HG03432 (cell line): ENCODE measurements at regions not wholly inside any gene's neighbourhood (a gene's known extent, or its start where the extent isn't known, plus 50 kb on each side); places are given as distances from the start of the nearest gene placed in this dataset.
A peak's percentile ranks its signal among the peaks of the same experiment; 100 is the strongest.

ENCODE experiments used
- ATAC-seq: cut with Tn5 transposase; IDR thresholded peaks from one replicate; pipeline ENCODE4 v1.9.1; 2021; ENCODE audit warnings: mild to moderate bottlenecking, moderate library complexity; ENCODE audit not compliant: unreplicated experiment

- ATAC-seq = no peak
Observed at GRCh38 chr12:124726596-124727263, 136.9 kb downstream of the SCARB1 start.

DNA sequence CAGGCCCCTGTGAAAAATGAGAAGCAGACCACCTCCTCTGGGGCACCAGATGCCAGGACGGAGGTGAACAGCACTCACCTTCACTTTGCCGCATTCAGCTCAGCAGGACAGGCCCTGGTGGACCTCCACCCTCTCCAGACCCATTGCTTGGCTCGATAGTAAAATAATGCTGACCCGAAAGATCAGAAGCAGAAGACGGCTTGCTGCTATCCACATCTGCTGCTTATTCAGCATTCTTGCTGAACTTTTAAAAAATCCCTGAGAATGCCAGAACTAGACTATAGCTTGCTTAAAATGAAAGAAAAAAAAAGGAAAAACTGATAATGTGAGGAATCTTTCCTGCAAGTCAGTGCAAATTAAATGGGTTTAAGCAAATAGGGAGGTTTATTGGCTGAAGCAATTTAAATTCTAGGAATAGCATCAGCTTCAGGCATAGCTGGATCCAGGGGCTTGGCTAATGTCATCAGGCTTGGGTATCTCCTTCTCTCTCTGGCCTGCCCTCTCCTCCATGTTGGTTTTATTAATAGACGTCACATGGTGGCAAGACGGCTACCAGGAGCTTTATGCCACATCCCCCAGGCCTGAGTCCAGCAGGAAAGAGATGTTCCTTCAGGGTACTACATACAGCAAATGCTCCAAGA, 137.9 kb downstream of the SCARB1 start:
- ATAC-seq = no peak

GRCh38 chr12:124725099-124725498, 138.6 kb downstream of the SCARB1 start:
- no peak for ATAC-seq

GRCh38 chr12:124722878-124723277, 140.8 kb downstream of the SCARB1 start:
- no peak for ATAC-seq

DNA sequence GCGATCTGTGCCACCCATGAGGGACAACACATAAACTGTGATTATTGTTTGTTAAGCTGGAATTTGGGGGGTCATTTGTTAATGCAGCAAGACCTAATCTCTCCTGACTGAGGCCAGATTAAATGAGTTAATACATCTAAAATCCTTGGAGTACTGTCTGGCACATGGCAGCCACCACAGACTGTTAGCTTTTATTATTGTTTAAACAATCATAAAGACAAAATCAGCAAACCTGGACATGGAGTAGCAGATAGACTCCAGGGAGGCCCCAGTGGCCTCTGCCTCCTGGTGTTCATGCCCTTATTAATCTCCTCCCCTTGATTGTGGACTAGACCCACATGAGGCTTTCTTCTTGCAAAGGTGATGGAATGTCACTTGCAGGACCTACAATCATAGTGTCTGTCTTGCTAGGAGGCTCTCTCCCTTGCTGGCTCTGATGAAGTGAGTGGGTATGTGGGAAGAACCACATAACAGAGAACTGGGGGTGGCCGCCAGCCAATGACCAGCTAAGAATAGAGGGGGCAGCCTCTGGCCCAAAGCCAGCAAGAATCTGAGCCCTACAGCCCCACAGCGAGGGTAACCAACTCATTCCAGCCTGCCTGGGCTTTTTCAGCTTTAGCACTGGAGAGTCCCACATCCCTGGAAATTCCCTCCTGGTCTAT, 142.0 kb downstream of the SCARB1 start:
- ATAC-seq = no peak

DNA sequence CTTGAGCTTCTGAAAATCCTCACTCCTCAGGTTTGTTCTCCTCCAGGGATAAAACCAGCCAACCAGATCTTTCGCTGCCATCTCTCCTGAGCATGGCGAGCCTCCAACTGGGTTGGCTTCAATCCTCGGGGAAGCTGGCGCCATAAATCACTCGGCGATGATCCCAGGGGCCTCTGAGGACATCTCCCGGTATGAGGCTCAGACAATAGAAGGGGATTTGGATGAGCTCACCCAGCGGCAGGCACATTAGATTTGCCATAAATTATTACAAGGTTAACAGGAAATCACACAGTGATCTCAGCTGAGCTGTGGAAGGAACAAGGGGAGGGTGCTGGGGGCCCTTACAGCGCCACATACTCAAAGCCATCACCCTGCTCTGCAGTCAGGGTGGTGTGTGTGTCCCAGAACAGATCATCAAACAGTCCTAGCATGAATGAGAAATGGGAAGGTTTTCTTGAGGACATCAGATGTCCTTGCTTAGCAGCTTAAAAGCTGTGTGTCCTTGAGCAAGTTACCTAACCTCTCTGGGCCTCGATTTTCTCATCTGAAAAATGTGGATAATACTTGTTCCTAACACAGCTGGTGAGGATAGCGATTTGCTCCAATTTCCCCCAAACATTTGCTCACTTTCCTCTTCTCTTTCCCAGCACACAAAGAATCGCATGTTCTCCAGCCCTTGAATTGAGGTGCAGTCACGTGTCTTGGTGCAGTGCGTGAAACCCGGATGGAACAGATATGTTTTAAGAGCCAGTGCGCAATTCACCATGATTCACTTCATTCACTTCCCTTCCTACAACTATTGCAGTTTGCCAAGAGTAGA, 142.8 kb downstream of the SCARB1 start:
- no peak for ATAC-seq

DNA sequence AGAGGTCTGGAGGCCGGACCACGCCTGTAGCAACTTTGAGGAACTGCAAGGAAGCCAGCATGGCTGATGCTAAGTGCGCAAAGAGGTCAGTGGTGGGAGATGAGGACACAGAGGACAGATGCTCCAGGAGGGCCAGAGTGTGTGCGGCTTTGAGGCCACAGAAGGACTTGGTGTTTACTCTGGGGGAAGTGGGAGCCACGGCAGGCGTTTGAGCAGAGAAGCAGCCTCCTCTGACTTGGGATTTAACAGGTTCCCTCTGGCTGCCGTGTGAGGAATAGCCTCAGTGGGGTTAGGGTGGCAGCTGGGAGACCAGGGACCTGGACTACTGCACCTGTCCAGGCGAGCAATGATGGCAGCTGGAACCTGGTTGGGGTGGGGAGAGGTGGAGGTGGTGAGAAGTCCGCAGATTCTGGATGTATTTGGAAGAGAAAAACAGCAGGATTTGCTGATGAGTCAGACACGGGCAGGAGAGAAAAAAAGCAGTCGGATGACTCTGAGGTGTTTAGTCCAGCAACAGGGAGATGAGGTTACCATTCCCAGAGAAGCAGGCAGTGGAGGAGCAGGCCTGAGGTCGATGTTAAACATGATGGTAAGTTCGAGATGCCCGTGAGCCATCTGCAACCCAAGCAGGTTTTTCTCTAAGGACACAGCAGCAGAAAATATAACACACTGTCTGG, 143.5 kb downstream of the SCARB1 start:
- ATAC-seq = no peak

DNA sequence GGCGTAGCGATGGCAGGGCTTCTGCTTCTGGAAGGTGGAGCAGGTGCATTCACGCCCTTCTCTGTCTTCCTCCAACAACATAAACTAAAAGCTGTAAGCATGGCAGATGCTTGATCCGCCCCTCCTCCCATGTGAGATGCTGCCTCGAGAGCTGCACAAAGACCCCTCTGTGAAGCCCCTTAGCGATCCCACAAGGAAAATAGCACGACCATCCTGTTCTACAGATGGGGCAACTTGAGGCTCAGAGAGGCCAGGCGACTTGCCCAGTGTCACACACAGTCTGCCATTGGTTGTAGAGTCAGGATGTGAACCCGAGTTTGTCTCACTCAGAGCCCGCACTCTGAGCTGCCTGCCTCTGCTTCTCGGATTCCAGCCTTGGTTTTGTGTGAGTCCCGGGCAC, 144.4 kb downstream of the SCARB1 start:
- ATAC-seq = no peak

DNA sequence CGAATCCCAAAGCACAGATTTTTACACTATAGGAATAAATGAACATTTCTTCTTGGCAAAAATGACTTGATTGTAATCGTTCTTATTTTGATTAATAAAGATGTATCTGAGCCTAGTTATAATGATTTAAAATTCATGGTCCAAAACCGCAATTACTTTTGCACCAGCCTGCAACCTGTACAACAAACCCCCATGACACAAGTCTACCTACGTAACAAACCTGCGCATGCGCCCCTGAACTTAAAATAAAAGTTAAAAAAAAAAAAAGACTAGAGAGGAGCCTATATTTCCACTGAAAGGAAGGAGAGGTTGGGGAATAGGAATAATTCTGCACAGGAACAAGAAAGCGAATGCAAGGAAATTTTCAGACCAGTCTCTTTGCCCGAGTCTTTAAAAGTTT, 145.2 kb downstream of the SCARB1 start:
- no peak for ATAC-seq

GRCh38 chr12:124718036-124718435, 145.6 kb downstream of the SCARB1 start:
- no peak for ATAC-seq

GRCh38 chr12:124717318-124717717, 146.3 kb downstream of the SCARB1 start:
- no peak for ATAC-seq

DNA sequence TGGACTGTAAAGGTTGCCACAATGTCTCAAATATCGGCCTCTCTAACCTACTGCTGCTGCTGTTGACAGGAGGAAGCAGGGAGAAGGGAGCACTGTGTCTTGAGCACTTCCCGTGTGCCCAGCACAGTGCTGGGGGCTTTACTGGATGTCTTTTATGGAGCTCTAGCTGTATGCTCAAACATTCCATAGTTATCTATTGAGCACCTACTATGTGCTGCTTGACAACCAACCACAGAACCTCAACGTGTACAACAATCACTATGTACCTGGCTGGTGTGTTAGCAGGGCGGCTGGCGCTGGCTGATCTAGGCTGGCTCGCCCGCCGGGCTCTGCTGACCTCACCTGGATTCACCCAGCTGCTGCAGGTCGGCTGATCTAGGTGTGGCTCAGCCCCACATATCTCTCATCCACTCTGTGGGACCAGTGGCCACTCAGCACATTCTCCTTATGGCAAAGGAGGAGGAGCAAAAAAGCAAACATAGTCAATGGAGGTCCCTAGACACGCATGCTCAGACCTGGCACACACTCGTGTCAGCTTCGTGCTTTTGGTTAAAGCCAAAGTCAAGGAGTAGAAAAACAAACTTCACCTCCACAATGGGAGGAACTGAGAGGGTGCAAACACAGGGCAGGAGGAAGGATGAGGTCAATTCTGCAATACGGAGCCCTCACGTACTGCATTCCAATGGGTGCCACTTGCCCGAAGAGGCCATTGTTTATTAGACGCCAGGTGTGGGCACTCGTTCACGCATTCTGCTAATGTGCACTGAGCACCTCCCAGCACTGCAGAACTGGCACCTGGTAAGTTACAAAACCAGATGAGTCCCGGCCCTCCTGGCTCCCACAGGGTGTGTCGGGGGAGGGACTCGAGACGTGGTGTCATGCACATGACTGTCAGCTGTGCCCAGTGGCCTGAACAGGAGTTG, 147.2 kb downstream of the SCARB1 start:
- ATAC-seq = no peak

- ATAC-seq = no peak
Observed at GRCh38 chr12:124715121-124715990, 147.9 kb upstream of the NCOR2 start.

GRCh38 chr12:124713436-124714082, 146.1 kb upstream of the NCOR2 start:
- peak; percentile 86 for ATAC-seq

GRCh38 chr12:124713041-124713435, 145.6 kb upstream of the NCOR2 start:
- peak; percentile 33 for ATAC-seq

- ATAC-seq = no peak
Observed at GRCh38 chr12:124711344-124711743, 143.9 kb upstream of the NCOR2 start.

DNA sequence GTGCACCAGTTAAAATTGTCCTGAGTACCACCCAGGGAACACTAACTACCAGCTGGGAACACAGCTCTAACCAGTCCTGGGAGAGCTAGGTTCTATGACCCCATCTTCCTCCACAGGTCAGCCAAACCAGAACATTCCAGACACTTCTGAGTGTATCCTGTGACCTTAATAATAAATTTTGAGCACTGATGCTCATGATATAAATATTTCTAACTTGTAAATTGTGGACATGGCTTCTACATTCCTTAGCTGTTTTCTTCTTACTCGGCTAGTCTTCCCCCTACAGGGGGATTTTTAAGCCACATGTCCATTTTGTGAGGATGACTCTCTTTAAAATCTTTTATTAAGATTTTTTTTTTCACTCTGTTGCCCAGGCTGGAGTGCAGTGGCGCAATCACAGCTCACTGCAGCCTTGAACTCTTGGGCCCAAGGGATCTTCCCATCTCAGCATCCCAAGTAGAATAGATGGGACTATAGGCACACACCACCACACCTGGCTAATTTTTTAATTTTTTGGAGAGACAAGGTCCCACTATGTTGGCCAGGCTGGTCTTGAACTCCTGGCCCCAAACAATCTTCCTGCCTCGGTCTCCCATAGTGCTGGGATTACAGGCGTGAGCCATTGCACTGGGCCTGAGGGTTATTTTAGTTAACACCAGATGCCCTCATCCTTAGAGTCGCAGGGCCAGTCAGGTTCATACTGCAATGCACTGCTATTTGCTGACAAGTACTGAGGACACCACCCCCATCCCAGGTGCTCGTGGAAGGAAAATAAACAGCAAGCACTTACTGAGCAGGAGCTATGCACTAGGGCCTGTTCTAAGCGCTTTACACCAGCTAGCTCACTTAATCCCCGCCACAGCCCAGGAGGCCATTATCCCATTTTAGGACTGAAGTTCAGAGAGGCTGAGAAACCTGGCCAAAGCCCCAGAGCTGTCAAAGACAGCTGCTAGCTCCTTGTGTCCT, 142.6 kb upstream of the NCOR2 start:
- no peak for ATAC-seq
